IPS-15b (cell line): ENCODE measurements at regions not wholly inside any gene's neighbourhood (a gene's known extent, or its start where the extent isn't known, plus 50 kb on each side); places are given as distances from the start of the nearest gene placed in this dataset.
A peak's percentile ranks its signal among the peaks of the same experiment; 100 is the strongest.
"Not testable (repeated sequence)": the region's sequence is repeated elsewhere in the genome, so short reads cannot be mapped to it uniquely, and the experiment has no call there.

Experiments used
- H3K27me3 ChIP-seq: one replicate; pipeline ENCODE4 v1.6.1; 2013; ENCODE audit warnings: low read length; ENCODE audit not compliant: control insufficient read depth, insufficient read depth
- H3K36me3 ChIP-seq: one replicate; pipeline ENCODE4 v1.6.1; 2013; ENCODE audit warnings: low read length; ENCODE audit not compliant: control insufficient read depth, insufficient read depth
- H3K4me1 ChIP-seq: one replicate; pipeline ENCODE4 v1.6.1; 2013; ENCODE audit warnings: mild to moderate bottlenecking, low read length; ENCODE audit not compliant: control insufficient read depth, insufficient read depth
- H3K4me3 ChIP-seq: one replicate; pipeline ENCODE4 v1.5.1; 2013; ENCODE audit warnings: low read depth, low read length
- H3K9ac ChIP-seq: one replicate; pipeline ENCODE4 v1.6.1; 2013; ENCODE audit warnings: low read depth, mild to moderate bottlenecking, low read length
- H3K9me3 ChIP-seq: one replicate; pipeline ENCODE4 v1.6.1; 2013; ENCODE audit warnings: mild to moderate bottlenecking, low read length; ENCODE audit not compliant: control insufficient read depth, insufficient read depth

GRCh38 chr18:49731860-49732311, 81.4 kb downstream of the ACAA2 start:
- H3K27me3 ChIP-seq: no peaks in the 10 kb centered on the region
- H3K9ac ChIP-seq: no peak overlapping the region
- H3K9me3 ChIP-seq: no peaks in the 10 kb centered on the region
- peaks cover 7% of the 10 kb centered on the region for H3K4me1 ChIP-seq
- H3K4me3 ChIP-seq: no peak overlapping the region
- no peaks in the 10 kb centered on the region for H3K36me3 ChIP-seq

GRCh38 chr18:49731421-49731841, 81.9 kb downstream of the ACAA2 start:
- Histone ChIP-seq H3K4me1 (peaks cover 7% of the 10 kb centered on the region), H3K4me3 (no peak overlapping the region), H3K27me3 (no peaks in the 10 kb centered on the region), H3K36me3 (no peaks in the 10 kb centered on the region), H3K9ac (no peak overlapping the region), H3K9me3 (no peaks in the 10 kb centered on the region)

GRCh38 chr18:49730951-49731391, 82.4 kb downstream of the ACAA2 start:
- Histone ChIP-seq H3K27me3 (no peaks in the 10 kb centered on the region), H3K36me3 (no peaks in the 10 kb centered on the region), H3K4me3 (no peak overlapping the region), H3K9me3 (no peaks in the 10 kb centered on the region), H3K4me1 (peaks cover 7% of the 10 kb centered on the region), H3K9ac (peak overlapping the region; percentile 24)

- no peaks in the 10 kb centered on the region for H3K36me3 ChIP-seq
- H3K4me1 ChIP-seq: peaks cover 7% of the 10 kb centered on the region
- no peak overlapping the region for H3K9ac ChIP-seq
- no peak overlapping the region for H3K4me3 ChIP-seq
- no peaks in the 10 kb centered on the region for H3K27me3 ChIP-seq
- H3K9me3 ChIP-seq: no peaks in the 10 kb centered on the region
Measured at GRCh38 chr18:49728542-49728941, 84.8 kb downstream of the ACAA2 start.

DNA sequence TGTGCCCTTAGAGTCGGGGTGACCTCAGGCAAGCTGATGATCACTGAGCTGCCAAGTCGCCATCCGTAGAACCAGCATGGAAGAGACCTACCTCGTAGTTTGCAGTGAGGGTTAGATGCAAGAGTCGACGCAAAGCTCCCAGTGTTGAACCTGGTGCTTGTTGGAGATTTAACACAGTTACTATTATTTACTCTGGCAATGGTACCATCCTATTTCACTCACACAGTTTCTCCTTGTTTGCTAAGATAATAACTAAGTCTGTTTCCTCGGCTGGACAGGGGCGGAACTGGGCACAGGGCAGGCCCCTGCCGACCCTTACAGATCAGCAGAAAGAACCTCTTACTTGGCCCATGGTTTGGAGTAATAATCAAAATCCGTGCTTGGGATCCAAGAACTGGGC, 85.5 kb downstream of the ACAA2 start:
- no peaks in the 10 kb centered on the region for H3K9me3 ChIP-seq
- H3K4me3 ChIP-seq: no peak overlapping the region
- H3K27me3 ChIP-seq: no peaks in the 10 kb centered on the region
- no peaks in the 10 kb centered on the region for H3K36me3 ChIP-seq
- peaks cover 7% of the 10 kb centered on the region for H3K4me1 ChIP-seq
- H3K9ac ChIP-seq: no peak overlapping the region

DNA sequence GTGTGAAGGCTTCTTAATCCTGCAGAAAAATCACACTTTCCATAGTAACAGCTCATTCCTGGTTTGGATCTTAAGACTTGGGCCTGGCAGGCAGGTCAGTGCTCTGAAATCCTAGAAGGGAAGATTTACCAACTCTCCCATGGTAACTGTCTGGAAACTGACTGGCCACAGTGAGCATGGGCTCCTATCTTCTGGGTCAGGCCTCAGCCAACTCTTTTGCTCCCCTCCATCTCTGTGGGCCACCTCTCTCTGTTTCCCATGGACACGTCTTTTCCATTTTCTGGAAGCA, 86.7 kb downstream of the ACAA2 start:
- Histone ChIP-seq H3K4me3 (no peak overlapping the region), H3K9me3 (no peaks in the 10 kb centered on the region), H3K27me3 (no peaks in the 10 kb centered on the region), H3K9ac (no peak overlapping the region), H3K36me3 (no peaks in the 10 kb centered on the region), H3K4me1 (peaks cover 7% of the 10 kb centered on the region)

- Histone ChIP-seq H3K9me3 (no peaks in the 10 kb centered on the region), H3K4me3 (no peak overlapping the region), H3K4me1 (peaks cover 5% of the 10 kb centered on the region), H3K9ac (no peak overlapping the region), H3K36me3 (no peaks in the 10 kb centered on the region), H3K27me3 (no peaks in the 10 kb centered on the region)
Measured at GRCh38 chr18:49725809-49726674, 87.3 kb downstream of the ACAA2 start.

DNA sequence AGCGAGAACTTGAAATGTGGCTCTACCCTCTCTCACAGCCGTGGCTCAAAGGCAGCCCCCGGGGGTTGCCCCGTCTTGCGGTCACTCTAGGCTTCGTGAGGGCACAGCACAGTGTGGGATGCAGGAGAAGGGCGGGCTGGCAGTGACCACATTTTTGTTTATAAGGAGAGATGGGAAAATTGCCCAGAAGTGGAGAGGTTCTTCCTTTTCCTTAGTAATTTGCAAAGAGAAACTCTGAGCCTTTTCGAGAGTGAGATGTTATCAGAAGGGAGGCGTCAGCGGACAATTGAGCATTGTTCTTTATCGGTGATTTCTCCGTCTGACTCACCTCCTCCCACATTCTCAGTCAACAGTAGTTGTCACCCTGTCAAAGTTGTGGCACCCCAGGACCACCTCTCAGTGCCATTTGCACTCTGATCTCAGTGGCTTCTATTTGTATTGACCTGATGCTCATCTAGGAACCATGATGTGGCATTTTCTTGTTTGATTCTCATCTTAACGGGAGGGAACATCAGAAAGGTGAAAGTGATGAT, 89.6 kb downstream of the ACAA2 start:
- Histone ChIP-seq H3K9ac (no peak overlapping the region), H3K27me3 (no peaks in the 10 kb centered on the region), H3K4me3 (no peak overlapping the region), H3K36me3 (no peaks in the 10 kb centered on the region), H3K4me1 (no peaks in the 10 kb centered on the region), H3K9me3 (no peaks in the 10 kb centered on the region)

DNA sequence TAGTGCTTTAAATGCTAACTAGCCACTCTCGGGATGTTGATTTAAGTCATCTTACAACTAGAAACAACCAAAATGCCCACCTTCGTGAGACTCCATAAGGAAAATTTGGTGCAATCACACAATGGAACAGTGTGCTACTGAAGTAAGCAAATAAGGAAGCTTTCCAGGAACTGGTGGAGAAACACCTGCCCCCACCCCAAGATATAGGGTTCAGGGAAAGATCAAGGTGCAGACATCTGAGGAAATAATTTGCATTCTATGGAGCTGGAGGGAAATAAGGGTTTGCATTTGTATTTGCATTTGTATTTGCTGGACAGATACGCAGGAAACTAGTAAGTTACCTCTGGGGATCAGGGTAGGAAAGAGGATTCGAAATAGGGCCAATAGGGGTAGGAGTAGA, 90.9 kb downstream of the ACAA2 start:
- no peak overlapping the region for H3K9ac ChIP-seq
- H3K4me1 ChIP-seq: no peaks in the 10 kb centered on the region
- no peak overlapping the region for H3K4me3 ChIP-seq
- no peaks in the 10 kb centered on the region for H3K9me3 ChIP-seq
- no peaks in the 10 kb centered on the region for H3K27me3 ChIP-seq
- H3K36me3 ChIP-seq: no peaks in the 10 kb centered on the region

DNA sequence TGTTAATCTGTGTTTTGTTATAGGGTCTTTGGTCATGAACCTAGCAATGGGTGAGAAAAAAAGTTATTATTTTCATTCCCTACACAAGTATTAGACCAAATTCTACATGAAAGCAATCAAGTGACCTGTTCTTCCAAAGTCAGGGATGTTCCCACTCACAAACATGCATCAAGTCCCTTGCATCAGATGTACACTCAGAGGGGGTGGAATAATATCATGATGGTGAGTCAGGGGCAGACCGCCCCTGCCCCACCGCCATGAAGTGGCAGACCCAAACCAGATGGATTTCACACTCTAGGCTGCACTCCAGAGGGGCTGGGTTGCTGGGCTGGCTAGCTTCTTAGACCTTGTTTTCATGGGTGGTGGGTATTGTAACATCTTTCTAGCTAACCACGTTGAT, 91.4 kb downstream of the ACAA2 start:
- Histone ChIP-seq H3K4me3 (no peak overlapping the region), H3K27me3 (no peaks in the 10 kb centered on the region), H3K9ac (no peak overlapping the region), H3K9me3 (no peaks in the 10 kb centered on the region), H3K4me1 (no peaks in the 10 kb centered on the region), H3K36me3 (no peaks in the 10 kb centered on the region)

- H3K4me1 ChIP-seq, H3K4me3 ChIP-seq, H3K9ac ChIP-seq, H3K9me3 ChIP-seq, H3K27me3 ChIP-seq, H3K36me3 ChIP-seq: not testable (repeated sequence)
Measured at GRCh38 chr18:49720944-49721343, 92.4 kb downstream of the ACAA2 start.

DNA sequence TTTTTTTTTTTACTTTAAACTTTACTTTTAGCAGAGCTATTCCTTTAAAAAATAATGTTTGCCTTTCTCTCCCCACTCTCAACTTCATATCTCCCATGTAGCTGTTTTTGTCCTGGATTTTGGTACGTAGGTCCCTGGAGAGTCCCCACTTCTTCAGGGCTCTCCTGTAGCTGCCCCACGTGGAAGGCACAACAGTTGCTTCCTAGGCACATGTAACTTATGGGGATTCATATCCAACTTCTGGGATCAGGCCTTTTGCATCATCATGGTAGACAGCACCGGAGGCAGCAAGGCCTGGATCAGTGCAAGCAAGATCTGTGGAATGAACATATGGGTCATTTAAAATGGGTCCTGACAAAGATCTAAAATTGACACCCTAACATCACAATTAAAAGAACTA, 95.7 kb downstream of the ACAA2 start:
- H3K9me3 ChIP-seq: no peaks in the 10 kb centered on the region
- no peaks in the 10 kb centered on the region for H3K27me3 ChIP-seq
- no peak overlapping the region for H3K4me3 ChIP-seq
- no peaks in the 10 kb centered on the region for H3K4me1 ChIP-seq
- no peak overlapping the region for H3K9ac ChIP-seq
- H3K36me3 ChIP-seq: no peaks in the 10 kb centered on the region
